K562 (cell line): ENCODE measurements at regions not wholly inside any gene's neighbourhood (a gene's known extent, or its start where the extent isn't known, plus 50 kb on each side); places are given as distances from the start of the nearest gene placed in this dataset.

Source experiments
- ATAC-seq: fragments of 200-7000 bp; cut with Tn5 transposase; 3 replicates; pipeline ENCODE4 v1.9.1; 2020; ENCODE audit warnings: moderate library complexity
- BruUV-seq: library from RNA; stranded (reverse); fragments of 400-500 nt; replicated peaks from 2 replicates; lab custom pipeline; 2021; lab: Mats Ljungman, UMichigan
- CTCF ChIA-PET: fragments of 300-600 bp; formaldehyde crosslinking; extraction: SDS; loops from one replicate; lab custom pipeline; 2021; ENCODE audit warnings: low intra/inter-chr PET ratio; lab: Yijun Ruan, JAX
- POLR2A ChIA-PET: fragments of 300-600, 350-650 bp; sonication (Branson Sonifier 250); formaldehyde crosslinking; extraction: SDS; loops from one replicate; lab custom pipeline; 2021; ENCODE audit warnings: antibody characterized with exemption, inconsistent platforms; lab: Yijun Ruan, JAX
- DNase-seq, 4 experiments: peaks; one replicate each; pipeline versions ENCODE4 v3.0.0 to v3.0.0-alpha.2; 2011 to 2018; ENCODE audit warnings: low spot score in 3 of 4, mixed read lengths in 3 of 4; ENCODE audit errors: extremely low read depth in 1 of 4
- FAIRE-seq: peaks from 2 replicates; lab custom pipeline; 2011; peaks lifted over from hg19 to GRCh38; lab: Jason Lieb, UNC
- H2AFZ ChIP-seq: 2 replicates; pipeline ENCODE4 v1.6.0; 2011; ENCODE audit warnings: low read depth, low read length, control low read depth, inconsistent platforms
- H3K27ac ChIP-seq: fragments of 200-600 bp; 3 replicates; pipeline ENCODE4 v1.8.0; 2011; ENCODE audit warnings: low read depth, mild to moderate bottlenecking, control low read depth, inconsistent platforms, low read length, moderate library complexity, mixed read lengths; ENCODE audit errors: extremely low read depth
- H3K27me3 ChIP-seq, 2 experiments: fragments of 300-600 bp in 1 of 2; 2 replicates in 1 of 2; 3 replicates in 1 of 2; pipeline versions ENCODE4 v1.6.0 to v1.8.0; 2011; ENCODE audit warnings: inconsistent platforms in 2 of 2, low read length in 2 of 2, mild to moderate bottlenecking in 1 of 2, mixed read lengths in 1 of 2, moderate library complexity in 1 of 2; ENCODE audit not compliant: control insufficient read depth in 2 of 2, insufficient read depth in 2 of 2
- H3K36me3 ChIP-seq: fragments of 300-600 bp; 3 replicates; pipeline ENCODE4 v1.8.0; 2011; ENCODE audit warnings: mild to moderate bottlenecking, low read length, inconsistent platforms; ENCODE audit not compliant: control insufficient read depth, insufficient read depth
- H3K4me1 ChIP-seq, 2 experiments: fragments of 200-600 bp in 1 of 2; replicated peaks in 1 of 2; 2 replicates in 1 of 2; 3 replicates in 1 of 2; pipeline versions ENCODE4 v1.5.1 to v1.8.0; 2011; ENCODE audit warnings: inconsistent platforms in 2 of 2, low read length in 2 of 2, mild to moderate bottlenecking in 1 of 2, mixed read lengths in 1 of 2, moderate library complexity in 1 of 2; ENCODE audit not compliant: control insufficient read depth in 2 of 2, insufficient read depth in 2 of 2
- H3K4me2 ChIP-seq: 2 replicates; pipeline ENCODE4 v1.6.1; 2011; ENCODE audit warnings: low read length, control low read depth, inconsistent platforms, mixed read lengths; ENCODE audit not compliant: insufficient read depth
- H3K4me3 ChIP-seq: fragments of 200-600 bp; sonication (generic), shearing (Covaris generic); 2 replicates; pipeline ENCODE4 v1.5.1; 2016; ENCODE audit warnings: control low read depth, inconsistent platforms
- H3K79me2 ChIP-seq: fragments of 200-600 bp; 3 replicates; pipeline ENCODE4 v1.8.0; 2011; ENCODE audit warnings: low read length, inconsistent platforms; ENCODE audit not compliant: control insufficient read depth, insufficient read depth
- H3K9ac ChIP-seq, 2 experiments: 2 replicates each; pipeline versions ENCODE4 v1.6.0 to v1.6.1; 2011; ENCODE audit warnings: low read depth in 2 of 2, low read length in 2 of 2, control low read depth in 1 of 2, inconsistent platforms in 1 of 2, mild to moderate bottlenecking in 1 of 2, mixed read lengths in 1 of 2; ENCODE audit not compliant: insufficient read depth in 1 of 2
- H3K9me1 ChIP-seq: one replicate; pipeline ENCODE4 v1.6.0; 2011; ENCODE audit warnings: inconsistent platforms, mild to moderate bottlenecking, low read length, moderate library complexity; ENCODE audit not compliant: control insufficient read depth, insufficient read depth
- H3K9me3 ChIP-seq: replicated peaks from 2 replicates; pipeline ENCODE4 v1.5.1; 2011; ENCODE audit warnings: low read depth, low read length, inconsistent platforms; ENCODE audit not compliant: control insufficient read depth, insufficient read depth
- H4K20me1 ChIP-seq: replicated peaks from 2 replicates; pipeline ENCODE4 v1.6.1; 2011; ENCODE audit warnings: low read length, inconsistent platforms, mixed read lengths; ENCODE audit not compliant: control insufficient read depth, insufficient read depth
- KDM1A ChIP-seq, 2 experiments: fragments of 450-650 bp; IDR thresholded peaks; 2 replicates each; pipeline ENCODE4 v1.6.1; 2016; ENCODE audit warnings: mild to moderate bottlenecking in 2 of 2
- KDM4B ChIP-seq, 2 experiments: fragments of 450-650 bp in 1 of 2; sonication (generic) in 1 of 2; IDR thresholded peaks; 2 replicates each; pipeline ENCODE4 v1.6.1; 2016 to 2017; ENCODE audit warnings: borderline replicate concordance in 2 of 2, antibody characterized with exemption in 1 of 2, low read depth in 1 of 2, mild to moderate bottlenecking in 1 of 2
- PRMT5 ChIP-seq: sonication (generic); formaldehyde crosslinking; IDR thresholded peaks from 2 replicates; pipeline ENCODE4 v1.5.0; 2020; ENCODE audit warnings: missing genetic modification reagents
- RFX1 ChIP-seq: fragments of 450-650 bp; IDR thresholded peaks from 2 replicates; pipeline ENCODE4 v1.6.1; 2016; ENCODE audit warnings: mild to moderate bottlenecking, moderate library complexity
- SIN3A ChIP-seq, 2 experiments: fragments of 150-350 bp in 1 of 2; IDR thresholded peaks; 2 replicates each; pipeline ENCODE4 v1.6.1; 2011 to 2016; ENCODE audit warnings: borderline replicate concordance in 2 of 2, low read depth in 2 of 2, low read length in 2 of 2, mild to moderate bottlenecking in 2 of 2, moderate library complexity in 2 of 2; ENCODE audit not compliant: control insufficient read depth in 1 of 2
- ZNF133 ChIP-seq: fragments of 250-450 bp; sonication (Bioruptor Pico); IDR thresholded peaks from 2 replicates; pipeline ENCODE4 v1.4.0; 2020; ENCODE audit warnings: mild to moderate bottlenecking
- WGBS: fragments of 100-300 bp; shearing (Covaris generic); methylation state at CpG from one replicate; pipeline ENCODE4 v1.1.6; 2016; ENCODE audit warnings: low coverage, mixed read lengths; ENCODE audit not compliant: insufficient coverage; ENCODE audit errors: missing lambda C conversion rate; 5-methylcytosine and 5-hydroxymethylcytosine counted together
- in situ Hi-C: fragments of 300-500 bp; cut with MboI; formaldehyde crosslinking; loops from 4 replicates; pipeline ENCODE4 v1.15.0; 2018; ENCODE audit warnings: inconsistent platforms, mixed read lengths
- intact Hi-C: fragments of 100-400 bp; cut with micrococcal nuclease; formaldehyde crosslinking; loops from 2 replicates; pipeline ENCODE4 v1.14.2; 2022
- TF ChIP-seq, protein P1 (sequence below): sonication (generic); formaldehyde crosslinking; IDR thresholded peaks from 2 replicates; pipeline ENCODE4 v1.8.1; 2023; ENCODE audit warnings: mild to moderate bottlenecking, missing genetic modification reagents
- TF ChIP-seq, protein P2 (sequence below): IDR thresholded peaks from 3 replicates; pipeline ENCODE4 v1.6.1; 2011; ENCODE audit warnings: borderline replicate concordance, mild to moderate bottlenecking, moderate library complexity; ENCODE audit not compliant: insufficient read length; ENCODE audit errors: extremely low read depth
- TF ChIP-seq, protein P3 (sequence below): fragments of 200-800 bp; sonication (Bioruptor generic); IDR thresholded peaks from 2 replicates; pipeline ENCODE4 v1.6.1; 2016; ENCODE audit warnings: missing genetic modification characterization, missing compliant biosample characterization
- TF ChIP-seq, protein P4 (sequence below), 3 experiments: IDR thresholded peaks in 2 of 3; conservative IDR thresholded peaks in 1 of 3; 2 replicates each; pipeline ENCODE4 v1.5.1; 2011 to 2012; ENCODE audit warnings: low read length in 3 of 3, mild to moderate bottlenecking in 3 of 3, control low read depth in 2 of 3, improper control_type of control experiment in 1 of 3, inconsistent platforms in 1 of 3, low read depth in 1 of 3, mixed read lengths in 1 of 3, moderate library complexity in 1 of 3; ENCODE audit not compliant: insufficient read depth in 2 of 3

DNA sequence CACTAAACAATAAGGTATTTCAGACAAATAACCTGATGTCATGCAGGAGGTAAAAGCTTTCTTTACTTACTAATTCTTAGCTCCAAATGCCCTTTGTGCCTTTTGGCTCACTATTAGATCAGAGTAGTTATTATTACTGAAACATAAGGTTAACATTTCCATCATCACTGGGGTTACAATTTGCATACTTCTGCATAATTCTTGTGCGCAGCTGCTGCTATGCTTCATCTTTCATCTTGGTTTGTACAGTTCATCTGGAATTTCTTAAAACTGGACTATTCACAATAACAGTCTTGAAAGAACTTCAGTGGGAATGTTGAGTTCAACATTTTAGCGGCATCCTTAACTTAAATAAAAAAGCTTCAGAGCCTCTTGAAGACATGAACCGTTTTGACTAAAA lies 383.2 kb upstream of the ADAMTS9 start:
- Histone ChIP-seq H3K9me3 (0 out of 2 replicates have a peak, but pooled peaks cover 1% of the 10 kb centered on the region), H3K4me2 (no peak overlapping the region), H3K27me3 (no peaks in the 10 kb centered on the region), H3K9ac (no peak overlapping the region), H3K9me1 (no peaks in the 10 kb centered on the region), H3K27ac (no peak overlapping the region), H4K20me1 (no peaks in the 10 kb centered on the region), H3K4me1 (no peaks in the 10 kb centered on the region), H3K4me3 (no peak overlapping the region), H2AFZ (no peak overlapping the region), H3K36me3 (no peaks in the 10 kb centered on the region), H3K79me2 (no peaks in the 10 kb centered on the region)
- POLR2A ChIA-PET = interaction anchor here (0.8 kb wide), 1 partner anchor 23 kb away, joined by 3 read pairs; no protein-coding TSS in a partner anchor
- no peak for DNase-seq
- in situ Hi-C loops (no loop called here), intact Hi-C loops (no loop called here)
- 18% methylated on average over 3 of the region's 3 CpGs for WGBS
- BruUV-seq = no TSS peak
- no peak for FAIRE-seq
- no peak for ATAC-seq
- CTCF ChIA-PET = no interaction called here
- TF ChIP-seq RFX1 (no peak), KDM1A (IDR thresholded peaks at IDR 0.05) (no peak), SIN3A (IDR thresholded peaks at IDR 0.05; ENCODE audit: borderline replicate concordance in 2 of 2, control insufficient read depth in 1 of 2, low read depth in 2 of 2, low read length in 2 of 2) (no peak), ZNF133 (CRISPR knock-in tag) (no peak), PRMT5 (CRISPR knock-in tag) (no peak), KDM4B (IDR thresholded peaks at IDR 0.05; ENCODE audit: borderline replicate concordance in 2 of 2, low read depth in 1 of 2) (no peak)
- TF ChIP-seq, protein P1, sequence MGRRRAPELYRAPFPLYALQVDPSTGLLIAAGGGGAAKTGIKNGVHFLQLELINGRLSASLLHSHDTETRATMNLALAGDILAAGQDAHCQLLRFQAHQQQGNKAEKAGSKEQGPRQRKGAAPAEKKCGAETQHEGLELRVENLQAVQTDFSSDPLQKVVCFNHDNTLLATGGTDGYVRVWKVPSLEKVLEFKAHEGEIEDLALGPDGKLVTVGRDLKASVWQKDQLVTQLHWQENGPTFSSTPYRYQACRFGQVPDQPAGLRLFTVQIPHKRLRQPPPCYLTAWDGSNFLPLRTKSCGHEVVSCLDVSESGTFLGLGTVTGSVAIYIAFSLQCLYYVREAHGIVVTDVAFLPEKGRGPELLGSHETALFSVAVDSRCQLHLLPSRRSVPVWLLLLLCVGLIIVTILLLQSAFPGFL (CRISPR knock-in tag) = no peak
- TF ChIP-seq, protein P2, sequence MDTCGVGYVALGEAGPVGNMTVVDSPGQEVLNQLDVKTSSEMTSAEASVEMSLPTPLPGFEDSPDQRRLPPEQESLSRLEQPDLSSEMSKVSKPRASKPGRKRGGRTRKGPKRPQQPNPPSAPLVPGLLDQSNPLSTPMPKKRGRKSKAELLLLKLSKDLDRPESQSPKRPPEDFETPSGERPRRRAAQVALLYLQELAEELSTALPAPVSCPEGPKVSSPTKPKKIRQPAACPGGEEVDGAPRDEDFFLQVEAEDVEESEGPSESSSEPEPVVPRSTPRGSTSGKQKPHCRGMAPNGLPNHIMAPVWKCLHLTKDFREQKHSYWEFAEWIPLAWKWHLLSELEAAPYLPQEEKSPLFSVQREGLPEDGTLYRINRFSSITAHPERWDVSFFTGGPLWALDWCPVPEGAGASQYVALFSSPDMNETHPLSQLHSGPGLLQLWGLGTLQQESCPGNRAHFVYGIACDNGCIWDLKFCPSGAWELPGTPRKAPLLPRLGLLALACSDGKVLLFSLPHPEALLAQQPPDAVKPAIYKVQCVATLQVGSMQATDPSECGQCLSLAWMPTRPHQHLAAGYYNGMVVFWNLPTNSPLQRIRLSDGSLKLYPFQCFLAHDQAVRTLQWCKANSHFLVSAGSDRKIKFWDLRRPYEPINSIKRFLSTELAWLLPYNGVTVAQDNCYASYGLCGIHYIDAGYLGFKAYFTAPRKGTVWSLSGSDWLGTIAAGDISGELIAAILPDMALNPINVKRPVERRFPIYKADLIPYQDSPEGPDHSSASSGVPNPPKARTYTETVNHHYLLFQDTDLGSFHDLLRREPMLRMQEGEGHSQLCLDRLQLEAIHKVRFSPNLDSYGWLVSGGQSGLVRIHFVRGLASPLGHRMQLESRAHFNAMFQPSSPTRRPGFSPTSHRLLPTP = no peak
- TF ChIP-seq, protein P3, sequence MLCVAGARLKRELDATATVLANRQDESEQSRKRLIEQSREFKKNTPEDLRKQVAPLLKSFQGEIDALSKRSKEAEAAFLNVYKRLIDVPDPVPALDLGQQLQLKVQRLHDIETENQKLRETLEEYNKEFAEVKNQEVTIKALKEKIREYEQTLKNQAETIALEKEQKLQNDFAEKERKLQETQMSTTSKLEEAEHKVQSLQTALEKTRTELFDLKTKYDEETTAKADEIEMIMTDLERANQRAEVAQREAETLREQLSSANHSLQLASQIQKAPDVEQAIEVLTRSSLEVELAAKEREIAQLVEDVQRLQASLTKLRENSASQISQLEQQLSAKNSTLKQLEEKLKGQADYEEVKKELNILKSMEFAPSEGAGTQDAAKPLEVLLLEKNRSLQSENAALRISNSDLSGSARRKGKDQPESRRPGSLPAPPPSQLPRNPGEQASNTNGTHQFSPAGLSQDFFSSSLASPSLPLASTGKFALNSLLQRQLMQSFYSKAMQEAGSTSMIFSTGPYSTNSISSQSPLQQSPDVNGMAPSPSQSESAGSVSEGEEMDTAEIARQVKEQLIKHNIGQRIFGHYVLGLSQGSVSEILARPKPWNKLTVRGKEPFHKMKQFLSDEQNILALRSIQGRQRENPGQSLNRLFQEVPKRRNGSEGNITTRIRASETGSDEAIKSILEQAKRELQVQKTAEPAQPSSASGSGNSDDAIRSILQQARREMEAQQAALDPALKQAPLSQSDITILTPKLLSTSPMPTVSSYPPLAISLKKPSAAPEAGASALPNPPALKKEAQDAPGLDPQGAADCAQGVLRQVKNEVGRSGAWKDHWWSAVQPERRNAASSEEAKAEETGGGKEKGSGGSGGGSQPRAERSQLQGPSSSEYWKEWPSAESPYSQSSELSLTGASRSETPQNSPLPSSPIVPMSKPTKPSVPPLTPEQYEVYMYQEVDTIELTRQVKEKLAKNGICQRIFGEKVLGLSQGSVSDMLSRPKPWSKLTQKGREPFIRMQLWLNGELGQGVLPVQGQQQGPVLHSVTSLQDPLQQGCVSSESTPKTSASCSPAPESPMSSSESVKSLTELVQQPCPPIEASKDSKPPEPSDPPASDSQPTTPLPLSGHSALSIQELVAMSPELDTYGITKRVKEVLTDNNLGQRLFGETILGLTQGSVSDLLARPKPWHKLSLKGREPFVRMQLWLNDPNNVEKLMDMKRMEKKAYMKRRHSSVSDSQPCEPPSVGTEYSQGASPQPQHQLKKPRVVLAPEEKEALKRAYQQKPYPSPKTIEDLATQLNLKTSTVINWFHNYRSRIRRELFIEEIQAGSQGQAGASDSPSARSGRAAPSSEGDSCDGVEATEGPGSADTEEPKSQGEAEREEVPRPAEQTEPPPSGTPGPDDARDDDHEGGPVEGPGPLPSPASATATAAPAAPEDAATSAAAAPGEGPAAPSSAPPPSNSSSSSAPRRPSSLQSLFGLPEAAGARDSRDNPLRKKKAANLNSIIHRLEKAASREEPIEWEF (CRISPR knock-in tag) = no peak
- TF ChIP-seq, protein P4, sequence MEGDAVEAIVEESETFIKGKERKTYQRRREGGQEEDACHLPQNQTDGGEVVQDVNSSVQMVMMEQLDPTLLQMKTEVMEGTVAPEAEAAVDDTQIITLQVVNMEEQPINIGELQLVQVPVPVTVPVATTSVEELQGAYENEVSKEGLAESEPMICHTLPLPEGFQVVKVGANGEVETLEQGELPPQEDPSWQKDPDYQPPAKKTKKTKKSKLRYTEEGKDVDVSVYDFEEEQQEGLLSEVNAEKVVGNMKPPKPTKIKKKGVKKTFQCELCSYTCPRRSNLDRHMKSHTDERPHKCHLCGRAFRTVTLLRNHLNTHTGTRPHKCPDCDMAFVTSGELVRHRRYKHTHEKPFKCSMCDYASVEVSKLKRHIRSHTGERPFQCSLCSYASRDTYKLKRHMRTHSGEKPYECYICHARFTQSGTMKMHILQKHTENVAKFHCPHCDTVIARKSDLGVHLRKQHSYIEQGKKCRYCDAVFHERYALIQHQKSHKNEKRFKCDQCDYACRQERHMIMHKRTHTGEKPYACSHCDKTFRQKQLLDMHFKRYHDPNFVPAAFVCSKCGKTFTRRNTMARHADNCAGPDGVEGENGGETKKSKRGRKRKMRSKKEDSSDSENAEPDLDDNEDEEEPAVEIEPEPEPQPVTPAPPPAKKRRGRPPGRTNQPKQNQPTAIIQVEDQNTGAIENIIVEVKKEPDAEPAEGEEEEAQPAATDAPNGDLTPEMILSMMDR (IDR thresholded peaks at IDR 0.05 in 2 of 3, conservative IDR thresholded peaks at IDR 0.05 in 1 of 3; ENCODE audit: insufficient read depth in 2 of 3, low read depth in 1 of 3, low read length in 3 of 3) = no peak
